ENCODE measurements at regions not wholly inside any gene's neighbourhood (a gene's known extent, or its start where the extent isn't known, plus 50 kb on each side); places are given as distances from the start of the nearest gene placed in this dataset.

DNA sequence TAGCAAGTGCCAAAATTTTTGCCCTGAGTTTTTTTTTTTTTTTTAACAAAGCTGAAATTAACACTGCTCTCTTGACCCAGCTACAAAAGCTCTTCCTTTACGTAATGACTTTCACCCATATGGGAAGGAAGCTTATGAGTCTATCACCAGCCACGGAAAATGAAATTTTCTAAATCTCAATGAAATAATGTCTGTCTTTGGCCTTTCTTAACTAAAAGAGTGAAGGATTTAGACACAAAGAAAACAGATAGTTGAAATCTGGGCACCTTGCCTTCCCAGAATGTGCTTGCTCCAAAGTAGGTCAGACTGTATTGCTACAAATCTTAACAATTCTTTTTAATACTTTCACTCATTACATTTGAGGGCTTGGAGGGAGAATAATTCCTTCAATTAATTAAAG, 180.8 kb upstream of the MGAT5 start:
- no peaks in the 10 kb centered on the region for H3K9me2 ChIP-seq (ENCODE audit: insufficient read depth)
- H3K4me3 ChIP-seq: no peak overlapping the region
- Mint-ChIP-seq H3K4me1 (no peaks in the 10 kb centered on the region), H3K27me3 (ENCODE audit: insufficient read depth, low read depth, poor library complexity) (peaks cover 6% of the 10 kb centered on the region), H3K27ac (no peak overlapping the region), H3K4me3 (no peak overlapping the region), H3K36me3 (ENCODE audit: low read depth) (peaks cover 5% of the 10 kb centered on the region; the same call in 2 of the 3 replicates), H3K9me3 (peaks cover 11% of the 10 kb centered on the region)
- H3K4me2 ChIP-seq: no peak overlapping the region
- DNase-seq (ENCODE audit: low spot score): no peak
- H4K20me1 ChIP-seq (replicated peaks; ENCODE audit: insufficient read depth): no peaks in the 10 kb centered on the region
- H2AFZ ChIP-seq: no peak overlapping the region
- H3K36me3 ChIP-seq (ENCODE audit: insufficient read depth): no peaks in the 10 kb centered on the region
- H3K79me2 ChIP-seq (replicated peaks; ENCODE audit: insufficient read depth): no peaks in the 10 kb centered on the region
- no peak for ATAC-seq
- H3K27ac ChIP-seq (ENCODE audit: low read depth): no peak overlapping the region
- no peak for TF ChIP-seq EZH2phosphoT487 (IDR thresholded peaks at IDR 0.05; ENCODE audit: unreplicated experiment)
- no peak for TF ChIP-seq NANOG (IDR thresholded peaks at IDR 0.05; ENCODE audit: borderline replicate concordance)
- TF ChIP-seq, protein P1, sequence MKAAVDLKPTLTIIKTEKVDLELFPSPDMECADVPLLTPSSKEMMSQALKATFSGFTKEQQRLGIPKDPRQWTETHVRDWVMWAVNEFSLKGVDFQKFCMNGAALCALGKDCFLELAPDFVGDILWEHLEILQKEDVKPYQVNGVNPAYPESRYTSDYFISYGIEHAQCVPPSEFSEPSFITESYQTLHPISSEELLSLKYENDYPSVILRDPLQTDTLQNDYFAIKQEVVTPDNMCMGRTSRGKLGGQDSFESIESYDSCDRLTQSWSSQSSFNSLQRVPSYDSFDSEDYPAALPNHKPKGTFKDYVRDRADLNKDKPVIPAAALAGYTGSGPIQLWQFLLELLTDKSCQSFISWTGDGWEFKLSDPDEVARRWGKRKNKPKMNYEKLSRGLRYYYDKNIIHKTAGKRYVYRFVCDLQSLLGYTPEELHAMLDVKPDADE (IDR thresholded peaks at IDR 0.05): no peak
- no peaks in the 10 kb centered on the region for H3K27me3 ChIP-seq (ENCODE audit: insufficient read depth)
- no peaks in the 10 kb centered on the region for H3K4me1 ChIP-seq (ENCODE audit: insufficient read depth)
- H3F3A ChIP-seq (replicated peaks; ENCODE audit: low read depth): no peaks in the 10 kb centered on the region

DNA sequence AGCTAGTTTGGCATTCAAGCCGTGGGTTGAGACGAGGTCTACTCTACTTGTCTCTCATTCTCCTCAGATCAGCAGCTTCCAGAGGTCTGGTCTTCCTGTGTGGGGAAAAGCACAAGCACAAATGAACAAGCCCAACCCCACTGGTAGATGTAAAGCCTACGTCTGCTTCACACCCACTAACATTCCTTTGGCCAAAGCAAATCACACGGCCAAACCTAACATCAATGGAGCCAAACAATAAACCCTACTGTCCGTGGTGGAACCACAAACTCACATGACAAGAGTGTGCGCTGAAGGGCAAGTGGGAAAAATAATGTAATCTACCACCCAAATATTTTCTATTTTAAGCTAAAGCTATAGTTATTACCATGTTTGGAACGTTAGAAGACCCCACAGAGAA, 179.3 kb upstream of the MGAT5 start:
- no peaks in the 10 kb centered on the region for H3F3A ChIP-seq (replicated peaks; ENCODE audit: low read depth)
- no peaks in the 10 kb centered on the region for H3K9me2 ChIP-seq (ENCODE audit: insufficient read depth)
- no peaks in the 10 kb centered on the region for H3K79me2 ChIP-seq (replicated peaks; ENCODE audit: insufficient read depth)
- H2AFZ ChIP-seq: no peak overlapping the region
- no peak overlapping the region for H3K4me3 Mint-ChIP-seq
- no peak overlapping the region for H3K4me2 ChIP-seq
- H3K36me3 ChIP-seq (ENCODE audit: insufficient read depth): no peaks in the 10 kb centered on the region
- DNase-seq (ENCODE audit: low spot score): no peak
- no peaks in the 10 kb centered on the region for H3K27me3 ChIP-seq (ENCODE audit: insufficient read depth)
- H4K20me1 ChIP-seq (replicated peaks; ENCODE audit: insufficient read depth): no peaks in the 10 kb centered on the region
- no peak for ATAC-seq
- no peak overlapping the region for H3K4me3 ChIP-seq
- no peaks in the 10 kb centered on the region for H3K4me1 Mint-ChIP-seq
- H3K27ac ChIP-seq (ENCODE audit: low read depth): no peak overlapping the region
- peaks cover 5% of the 10 kb centered on the region; the same call in 2 of the 3 replicates for H3K36me3 Mint-ChIP-seq (ENCODE audit: low read depth)
- no peaks in the 10 kb centered on the region for H3K4me1 ChIP-seq (ENCODE audit: insufficient read depth)
- peaks cover 11% of the 10 kb centered on the region for H3K9me3 Mint-ChIP-seq
- H3K27me3 Mint-ChIP-seq (ENCODE audit: insufficient read depth, low read depth, poor library complexity): peaks cover 6% of the 10 kb centered on the region
- no peak overlapping the region for H3K27ac Mint-ChIP-seq
- TF ChIP-seq EZH2phosphoT487 (IDR thresholded peaks at IDR 0.05; ENCODE audit: unreplicated experiment) (no peak), STAT1 (IDR thresholded peaks at IDR 0.05; ENCODE audit: unreplicated experiment) (no peak), NANOG (IDR thresholded peaks at IDR 0.05; ENCODE audit: borderline replicate concordance) (no peak), JUNB (IDR thresholded peaks at IDR 0.05; ENCODE audit: unreplicated experiment) (no peak), POLR2AphosphoS5 (IDR thresholded peaks at IDR 0.05; ENCODE audit: low read depth) (no peak), ZNF331 (CRISPR knock-in tag; IDR thresholded peaks at IDR 0.05; ENCODE audit: low read depth) (no peak), EZH2 (IDR thresholded peaks at IDR 0.05; ENCODE audit: low read depth, unreplicated experiment) (no peak)
- TF ChIP-seq, protein P2, sequence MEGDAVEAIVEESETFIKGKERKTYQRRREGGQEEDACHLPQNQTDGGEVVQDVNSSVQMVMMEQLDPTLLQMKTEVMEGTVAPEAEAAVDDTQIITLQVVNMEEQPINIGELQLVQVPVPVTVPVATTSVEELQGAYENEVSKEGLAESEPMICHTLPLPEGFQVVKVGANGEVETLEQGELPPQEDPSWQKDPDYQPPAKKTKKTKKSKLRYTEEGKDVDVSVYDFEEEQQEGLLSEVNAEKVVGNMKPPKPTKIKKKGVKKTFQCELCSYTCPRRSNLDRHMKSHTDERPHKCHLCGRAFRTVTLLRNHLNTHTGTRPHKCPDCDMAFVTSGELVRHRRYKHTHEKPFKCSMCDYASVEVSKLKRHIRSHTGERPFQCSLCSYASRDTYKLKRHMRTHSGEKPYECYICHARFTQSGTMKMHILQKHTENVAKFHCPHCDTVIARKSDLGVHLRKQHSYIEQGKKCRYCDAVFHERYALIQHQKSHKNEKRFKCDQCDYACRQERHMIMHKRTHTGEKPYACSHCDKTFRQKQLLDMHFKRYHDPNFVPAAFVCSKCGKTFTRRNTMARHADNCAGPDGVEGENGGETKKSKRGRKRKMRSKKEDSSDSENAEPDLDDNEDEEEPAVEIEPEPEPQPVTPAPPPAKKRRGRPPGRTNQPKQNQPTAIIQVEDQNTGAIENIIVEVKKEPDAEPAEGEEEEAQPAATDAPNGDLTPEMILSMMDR (conservative IDR thresholded peaks at IDR 0.05; ENCODE audit: low read depth in 2 of 2): no peak
- TF ChIP-seq, protein P3, sequence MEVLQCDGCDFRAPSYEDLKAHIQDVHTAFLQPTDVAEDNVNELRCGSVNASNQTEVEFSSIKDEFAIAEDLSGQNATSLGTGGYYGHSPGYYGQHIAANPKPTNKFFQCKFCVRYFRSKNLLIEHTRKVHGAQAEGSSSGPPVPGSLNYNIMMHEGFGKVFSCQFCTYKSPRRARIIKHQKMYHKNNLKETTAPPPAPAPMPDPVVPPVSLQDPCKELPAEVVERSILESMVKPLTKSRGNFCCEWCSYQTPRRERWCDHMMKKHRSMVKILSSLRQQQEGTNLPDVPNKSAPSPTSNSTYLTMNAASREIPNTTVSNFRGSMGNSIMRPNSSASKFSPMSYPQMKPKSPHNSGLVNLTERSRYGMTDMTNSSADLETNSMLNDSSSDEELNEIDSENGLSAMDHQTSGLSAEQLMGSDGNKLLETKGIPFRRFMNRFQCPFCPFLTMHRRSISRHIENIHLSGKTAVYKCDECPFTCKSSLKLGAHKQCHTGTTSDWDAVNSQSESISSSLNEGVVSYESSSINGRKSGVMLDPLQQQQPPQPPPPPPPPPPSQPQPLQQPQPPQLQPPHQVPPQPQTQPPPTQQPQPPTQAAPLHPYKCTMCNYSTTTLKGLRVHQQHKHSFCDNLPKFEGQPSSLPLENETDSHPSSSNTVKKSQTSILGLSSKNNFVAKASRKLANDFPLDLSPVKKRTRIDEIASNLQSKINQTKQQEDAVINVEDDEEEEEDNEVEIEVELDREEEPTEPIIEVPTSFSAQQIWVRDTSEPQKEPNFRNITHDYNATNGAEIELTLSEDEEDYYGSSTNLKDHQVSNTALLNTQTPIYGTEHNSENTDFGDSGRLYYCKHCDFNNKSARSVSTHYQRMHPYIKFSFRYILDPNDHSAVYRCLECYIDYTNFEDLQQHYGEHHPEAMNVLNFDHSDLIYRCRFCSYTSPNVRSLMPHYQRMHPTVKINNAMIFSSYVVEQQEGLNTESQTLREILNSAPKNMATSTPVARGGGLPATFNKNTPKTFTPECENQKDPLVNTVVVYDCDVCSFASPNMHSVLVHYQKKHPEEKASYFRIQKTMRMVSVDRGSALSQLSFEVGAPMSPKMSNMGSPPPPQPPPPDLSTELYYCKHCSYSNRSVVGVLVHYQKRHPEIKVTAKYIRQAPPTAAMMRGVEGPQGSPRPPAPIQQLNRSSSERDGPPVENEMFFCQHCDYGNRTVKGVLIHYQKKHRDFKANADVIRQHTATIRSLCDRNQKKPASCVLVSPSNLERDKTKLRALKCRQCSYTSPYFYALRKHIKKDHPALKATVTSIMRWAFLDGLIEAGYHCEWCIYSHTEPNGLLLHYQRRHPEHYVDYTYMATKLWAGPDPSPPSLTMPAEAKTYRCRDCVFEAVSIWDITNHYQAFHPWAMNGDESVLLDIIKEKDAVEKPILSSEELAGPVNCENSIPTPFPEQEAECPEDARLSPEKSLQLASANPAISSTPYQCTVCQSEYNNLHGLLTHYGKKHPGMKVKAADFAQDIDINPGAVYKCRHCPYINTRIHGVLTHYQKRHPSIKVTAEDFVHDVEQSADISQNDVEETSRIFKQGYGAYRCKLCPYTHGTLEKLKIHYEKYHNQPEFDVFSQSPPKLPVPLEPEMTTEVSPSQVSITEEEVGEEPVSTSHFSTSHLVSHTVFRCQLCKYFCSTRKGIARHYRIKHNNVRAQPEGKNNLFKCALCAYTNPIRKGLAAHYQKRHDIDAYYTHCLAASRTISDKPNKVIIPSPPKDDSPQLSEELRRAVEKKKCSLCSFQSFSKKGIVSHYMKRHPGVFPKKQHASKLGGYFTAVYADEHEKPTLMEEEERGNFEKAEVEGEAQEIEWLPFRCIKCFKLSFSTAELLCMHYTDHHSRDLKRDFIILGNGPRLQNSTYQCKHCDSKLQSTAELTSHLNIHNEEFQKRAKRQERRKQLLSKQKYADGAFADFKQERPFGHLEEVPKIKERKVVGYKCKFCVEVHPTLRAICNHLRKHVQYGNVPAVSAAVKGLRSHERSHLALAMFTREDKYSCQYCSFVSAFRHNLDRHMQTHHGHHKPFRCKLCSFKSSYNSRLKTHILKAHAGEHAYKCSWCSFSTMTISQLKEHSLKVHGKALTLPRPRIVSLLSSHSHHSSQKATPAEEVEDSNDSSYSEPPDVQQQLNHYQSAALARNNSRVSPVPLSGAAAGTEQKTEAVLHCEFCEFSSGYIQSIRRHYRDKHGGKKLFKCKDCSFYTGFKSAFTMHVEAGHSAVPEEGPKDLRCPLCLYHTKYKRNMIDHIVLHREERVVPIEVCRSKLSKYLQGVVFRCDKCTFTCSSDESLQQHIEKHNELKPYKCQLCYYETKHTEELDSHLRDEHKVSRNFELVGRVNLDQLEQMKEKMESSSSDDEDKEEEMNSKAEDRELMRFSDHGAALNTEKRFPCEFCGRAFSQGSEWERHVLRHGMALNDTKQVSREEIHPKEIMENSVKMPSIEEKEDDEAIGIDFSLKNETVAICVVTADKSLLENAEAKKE (CRISPR knock-in tag; IDR thresholded peaks at IDR 0.05): no peak
- TF ChIP-seq, protein P1 (IDR thresholded peaks at IDR 0.05): no peak

All from GM23338 (cell line).